ENCODE measurements at regions not wholly inside any gene's neighbourhood (a gene's known extent, or its start where the extent isn't known, plus 50 kb on each side); places are given as distances from the start of the nearest gene placed in this dataset.

GRCh38 chr14:83558946-83559345 is 1971.0 kb upstream of the FLRT2 start:
- Histone ChIP-seq H3K4me1 (replicated peaks in 1 of 2) (no peaks in the 10 kb centered on the region), H3K9me3 (replicated peaks in 1 of 3) (no peaks in the 10 kb centered on the region), H3K4me3 (no peak overlapping the region), H3K27me3 (no peaks in the 10 kb centered on the region), H3K36me3 (replicated peaks in 1 of 2) (no peaks in the 10 kb centered on the region), H3K27ac (no peak overlapping the region)
- intact Hi-C loops (cut with DNase I): no loop called here
- TF ChIP-seq CTCF (IDR thresholded peaks at IDR 0.05) (no peak), POLR2A (IDR thresholded peaks at IDR 0.05) (no peak)
- DNase-seq: no peak

- TF ChIP-seq CTCF (IDR thresholded peaks at IDR 0.05): no peak
- TF ChIP-seq POLR2A (IDR thresholded peaks at IDR 0.05): no peak
Observed at GRCh38 chr14:83559721-83560120, 1970.2 kb upstream of the FLRT2 start.

DNA sequence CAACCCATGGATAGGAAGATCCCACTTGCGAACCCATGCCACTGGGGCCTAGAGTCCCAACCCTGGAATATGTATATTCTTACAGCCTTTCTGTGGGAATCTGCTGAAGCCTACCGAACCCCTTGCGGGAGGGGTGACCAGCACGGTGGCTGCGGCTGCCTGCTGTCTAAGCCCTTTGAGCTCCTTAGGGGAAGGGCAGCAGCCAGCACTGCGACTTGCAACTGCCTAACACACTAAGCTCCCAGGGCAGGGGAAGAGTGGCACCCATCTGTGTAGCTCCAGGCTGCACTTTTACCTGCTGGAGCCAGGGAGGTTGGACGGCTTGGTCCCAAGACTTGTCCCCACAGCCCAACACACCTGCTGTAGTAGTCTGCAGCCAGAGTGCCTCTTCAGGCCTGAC is 1968.7 kb upstream of the FLRT2 start:
- H3K4me3 ChIP-seq: no peak overlapping the region
- no peaks in the 10 kb centered on the region for H3K36me3 ChIP-seq (replicated peaks in 1 of 2)
- no peak for DNase-seq
- WGBS, 4 donors: 77 to 88% (median 83%) methylated on average over 3 to 7 of the region's 7 CpGs
- TF ChIP-seq POLR2A (IDR thresholded peaks at IDR 0.05) (no peak), CTCF (IDR thresholded peaks at IDR 0.05) (no peak)
- H3K27ac ChIP-seq: no peak overlapping the region
- intact Hi-C loops (cut with DNase I): no loop called here
- H3K27me3 ChIP-seq: no peaks in the 10 kb centered on the region
- H3K9me3 ChIP-seq (replicated peaks in 1 of 3): peaks cover 0 to 3% (median 0%) of the 10 kb centered on the region in 3 donors
- H3K4me1 ChIP-seq (replicated peaks in 1 of 2): no peaks in the 10 kb centered on the region

More at GRCh38 chr14:83559721-83560120, 1970.2 kb upstream of the FLRT2 start:
- no peaks in the 10 kb centered on the region for H3K4me1 ChIP-seq (replicated peaks in 1 of 2)
- no peak for DNase-seq
- H3K36me3 ChIP-seq (replicated peaks in 1 of 2): no peaks in the 10 kb centered on the region
- H3K4me3 ChIP-seq: no peak overlapping the region
- no peaks in the 10 kb centered on the region for H3K27me3 ChIP-seq
- no peaks in the 10 kb centered on the region for H3K9me3 ChIP-seq (replicated peaks in 1 of 3)
- intact Hi-C loops (cut with DNase I): no loop called here
- H3K27ac ChIP-seq: no peak overlapping the region

GRCh38 chr14:83566567-83566966 is 1963.4 kb upstream of the FLRT2 start:
- Histone ChIP-seq H3K4me3 (no peak overlapping the region), H3K9me3 (replicated peaks in 1 of 3) (peaks cover 0 to 3% (median 0%) of the 10 kb centered on the region in 3 donors), H3K27ac (no peak overlapping the region), H3K4me1 (replicated peaks in 1 of 2) (no peaks in the 10 kb centered on the region), H3K27me3 (no peaks in the 10 kb centered on the region), H3K36me3 (replicated peaks in 1 of 2) (no peaks in the 10 kb centered on the region)
- no peak for TF ChIP-seq CTCF (IDR thresholded peaks at IDR 0.05)
- no peak for TF ChIP-seq POLR2A (IDR thresholded peaks at IDR 0.05)
- intact Hi-C loops (cut with DNase I): no loop called here
- no peak for DNase-seq
- WGBS, 4 donors: 85 to 91% (median 90%) methylated on average over 1 of the region's 1 CpG
